ENCODE measurements at regions not wholly inside any gene's neighbourhood (a gene's known extent, or its start where the extent isn't known, plus 50 kb on each side); places are given as distances from the start of the nearest gene placed in this dataset.

DNA sequence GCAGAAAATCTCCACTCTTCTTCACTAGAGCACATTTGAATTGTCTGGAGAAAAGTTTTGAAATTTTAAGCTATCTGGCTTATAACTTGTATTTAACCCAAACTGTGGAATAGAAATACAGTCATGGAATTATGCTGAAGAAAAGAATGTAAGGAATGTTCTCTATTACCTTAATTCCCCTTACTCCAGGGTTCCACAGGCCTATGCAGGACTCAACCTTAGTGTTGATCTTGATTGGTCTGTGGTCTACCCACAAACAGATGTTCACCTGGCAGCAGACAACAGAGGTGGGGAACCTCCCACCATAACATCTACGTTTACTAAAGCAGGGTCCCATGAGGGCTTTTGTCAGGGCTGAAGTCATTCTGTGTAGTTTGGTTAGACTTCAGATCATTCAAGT lies 189.3 kb upstream of the GPRIN3 start:
- no peak for DNase-seq (ENCODE audit: low read depth in 1 of 2, low spot score in 1 of 2)

DNA sequence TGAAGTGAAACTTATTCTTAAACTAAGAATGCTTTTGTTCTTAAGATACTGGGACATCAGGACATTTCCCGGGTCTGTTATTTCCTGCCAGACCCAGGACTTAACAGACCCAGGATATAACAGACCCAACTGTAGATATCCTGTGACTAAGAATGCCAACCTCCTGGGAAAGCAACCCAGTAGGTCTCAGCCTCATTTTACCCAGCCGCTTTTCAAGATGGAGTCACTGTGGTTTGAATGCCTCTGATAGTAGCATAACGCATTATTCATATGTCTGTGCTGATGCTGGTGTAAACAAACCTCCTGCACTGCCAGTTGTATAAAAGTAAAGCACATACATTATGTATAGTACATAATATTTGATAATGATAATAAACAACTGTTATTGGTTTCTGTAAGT lies 185.8 kb upstream of the GPRIN3 start:
- no peak overlapping the region for H3K4me3 ChIP-seq (replicated peaks; ENCODE audit: insufficient read depth, low read length)
- no peak overlapping the region for H3K27ac ChIP-seq (replicated peaks)
- TF ChIP-seq POLR2AphosphoS5 (IDR thresholded peaks at IDR 0.05; ENCODE audit: low read depth) (no peak), SPI1 (IDR thresholded peaks at IDR 0.05; ENCODE audit: borderline replicate concordance, low read depth) (no peak), GABPA (IDR thresholded peaks at IDR 0.05; ENCODE audit: low read depth) (no peak), REST (IDR thresholded peaks at IDR 0.05; ENCODE audit: insufficient replicate concordance, low read depth) (no peak), CTCF (IDR thresholded peaks at IDR 0.05; ENCODE audit: insufficient read depth, low read length) (no peak)
- H3K27me3 ChIP-seq (ENCODE audit: insufficient read depth, poor library complexity, severe bottlenecking), result no peaks in the 10 kb centered on the region
- no peak for DNase-seq (ENCODE audit: low read depth in 1 of 2, low spot score in 1 of 2)

More for the DNA sequence above, 189.3 kb upstream of the GPRIN3 start:
- no peaks in the 10 kb centered on the region for H3K27me3 ChIP-seq (ENCODE audit: insufficient read depth, poor library complexity, severe bottlenecking)
- H3K27ac ChIP-seq (replicated peaks), result no peak overlapping the region
- H3K4me3 ChIP-seq (replicated peaks; ENCODE audit: insufficient read depth, low read length), result no peak overlapping the region
- TF ChIP-seq CTCF (IDR thresholded peaks at IDR 0.05; ENCODE audit: insufficient read depth, low read length), result no peak
- TF ChIP-seq GABPA (IDR thresholded peaks at IDR 0.05; ENCODE audit: low read depth), result no peak
- TF ChIP-seq SPI1 (IDR thresholded peaks at IDR 0.05; ENCODE audit: borderline replicate concordance, low read depth), result no peak
- TF ChIP-seq POLR2AphosphoS5 (IDR thresholded peaks at IDR 0.05; ENCODE audit: low read depth), result no peak
- TF ChIP-seq REST (IDR thresholded peaks at IDR 0.05; ENCODE audit: insufficient replicate concordance, low read depth), result no peak

GRCh38 chr4:89492581-89493071 lies 185.0 kb upstream of the GPRIN3 start:
- H3K4me3 ChIP-seq (replicated peaks; ENCODE audit: insufficient read depth, low read length), result no peak overlapping the region
- H3K27ac ChIP-seq (replicated peaks), result no peak overlapping the region
- no peaks in the 10 kb centered on the region for H3K27me3 ChIP-seq (ENCODE audit: insufficient read depth, poor library complexity, severe bottlenecking)
- DNase-seq (ENCODE audit: low read depth in 1 of 2, low spot score in 1 of 2), result no peak
- TF ChIP-seq CTCF (IDR thresholded peaks at IDR 0.05; ENCODE audit: insufficient read depth, low read length), result no peak
- TF ChIP-seq POLR2AphosphoS5 (IDR thresholded peaks at IDR 0.05; ENCODE audit: low read depth), result no peak
- no peak for TF ChIP-seq GABPA (IDR thresholded peaks at IDR 0.05; ENCODE audit: low read depth)
- TF ChIP-seq REST (IDR thresholded peaks at IDR 0.05; ENCODE audit: insufficient replicate concordance, low read depth), result no peak
- TF ChIP-seq SPI1 (IDR thresholded peaks at IDR 0.05; ENCODE audit: borderline replicate concordance, low read depth), result no peak

Measured in HL-60 (cell line).